B cell (primary cell): ENCODE measurements at regions not wholly inside any gene's neighbourhood (a gene's known extent, or its start where the extent isn't known, plus 50 kb on each side); places are given as distances from the start of the nearest gene placed in this dataset.

Experiments
- CTCF ChIP-seq: fragments of 200-600 bp; IDR thresholded peaks from one replicate; pipeline ENCODE4 v1.8.0; 2022; ENCODE audit warnings: antibody characterized with exemption, mild to moderate bottlenecking
- EZH2 ChIP-seq: IDR thresholded peaks from 2 replicates; pipeline ENCODE4 v1.6.1; 2012; ENCODE audit warnings: borderline replicate concordance, low read depth, mild to moderate bottlenecking, moderate library complexity, low read length; ENCODE audit not compliant: insufficient read depth, poor library complexity, severe bottlenecking

- TF ChIP-seq CTCF (no peak), EZH2 (no peak)
Observed at GRCh38 chr13:90374168-90374567, 973.3 kb upstream of the MIR17HG start.
